Adrenal gland (tissue), 9 donors: ENCODE measurements at regions not wholly inside any gene's neighbourhood (a gene's known extent, or its start where the extent isn't known, plus 50 kb on each side); places are given as distances from the start of the nearest gene placed in this dataset.

Experiments
- DNase-seq, 7 donors: peaks; one replicate each; pipeline ENCODE4 v3.0.0-alpha.2; 2019 to 2020
- H3K27ac ChIP-seq, 5 donors: fragments of 200-600 bp; sonication (generic) in 4 of 5; 1 replicate in 3 of 5; 2 replicates in 2 of 5; pipeline versions ENCODE4 v1.5.1 to v1.8.0; 2016 to 2020; ENCODE audit warnings: mild to moderate bottlenecking in 1 of 5
- H3K27me3 ChIP-seq: fragments of 200-600 bp; 2 replicates; pipeline ENCODE4 v1.8.0; 2021
- H3K36me3 ChIP-seq, 2 donors: fragments of 200-600 bp; replicated peaks in 1 of 2; 1 replicate in 1 of 2; 2 replicates in 1 of 2; pipeline versions ENCODE4 v1.5.1 to v1.8.0; 2018 to 2022
- H3K4me1 ChIP-seq, 2 donors: fragments of 200-600 bp; replicated peaks in 1 of 2; 1 replicate in 1 of 2; 2 replicates in 1 of 2; pipeline versions ENCODE4 v1.5.1 to v1.8.0; 2018 to 2021
- H3K4me3 ChIP-seq, 4 donors: fragments of 200-600 bp; sonication (generic) in 3 of 4; one replicate each; pipeline ENCODE4 v1.5.1; 2016 to 2018
- H3K9me3 ChIP-seq, 3 donors: fragments of 200-600 bp; sonication (generic) in 1 of 3; replicated peaks in 1 of 3; 1 replicate in 2 of 3; 2 replicates in 1 of 3; pipeline versions ENCODE4 v1.5.1 to v1.8.0; 2016 to 2021
- CTCF ChIP-seq, 6 experiments: fragments of 450-650 bp in 4 of 6; fragments of 200-600 bp in 2 of 6; sonication (generic) in 1 of 6; IDR thresholded peaks; 1 replicate in 5 of 6; 2 replicates in 1 of 6; pipeline versions ENCODE4 v1.5.1 to v1.8.0; 2016 to 2021; ENCODE audit warnings: antibody characterized with exemption in 6 of 6, mild to moderate bottlenecking in 2 of 6, moderate library complexity in 1 of 6
- POLR2A ChIP-seq, 2 donors: fragments of 450-650 bp; IDR thresholded peaks; one replicate each; pipeline ENCODE4 v1.6.1; 2017; ENCODE audit warnings: antibody characterized with exemption in 2 of 2, mild to moderate bottlenecking in 2 of 2, moderate library complexity in 1 of 2
- WGBS, 4 donors: extraction: QIAGEN DNeasy Blood & Tissue Kit in 2 of 4; methylation state at CpG; one replicate each; pipeline versions ENCODE4 v1.1.5 to v1.1.7; 2013 to 2017; 5-methylcytosine and 5-hydroxymethylcytosine counted together
- intact Hi-C, 2 donors: fragments of 100-400 bp; cut with DNase I; formaldehyde crosslinking; loops; one replicate each; pipeline versions ENCODE4 v1.14.1 to v1.15.0; 2022 to 2023
- donor health status: healthy with polysubstance abuse.
- donor health status: Bipolar disorder and iron deficiency.
- donor health status: DM: yes; HTN: yes; CAD: no.
- donor health status: DM: no; HTN: no; CAD: no.
- donor health status: DM: no; HTN: no; CAD: no.

GRCh38 chr10:9515922-9516321 lies 1461.4 kb downstream of the GATA3 start:
- WGBS, 4 donors = 56 to 65% (median 59%) methylated on average over 6 of the region's 6 CpGs
- H3K4me1 ChIP-seq = no peaks in the 10 kb centered on the region
- no peak overlapping the region for H3K4me3 ChIP-seq
- no peaks in the 10 kb centered on the region for H3K9me3 ChIP-seq
- no peak for TF ChIP-seq CTCF (IDR thresholded peaks at IDR 0.05)
- intact Hi-C loops = no loop called here
- no peaks in the 10 kb centered on the region for H3K36me3 ChIP-seq
- no peak overlapping the region for H3K27ac ChIP-seq
- DNase-seq = no peak
- no peaks in the 10 kb centered on the region for H3K27me3 ChIP-seq

GRCh38 chr10:9535744-9536143 lies 1481.3 kb downstream of the GATA3 start:
- Histone ChIP-seq H3K9me3 (peaks cover 0 to 4% (median 0%) of the 10 kb centered on the region in 3 donors), H3K36me3 (no peaks in the 10 kb centered on the region), H3K4me1 (no peaks in the 10 kb centered on the region), H3K4me3 (no peak overlapping the region), H3K27me3 (no peaks in the 10 kb centered on the region), H3K27ac (no peak overlapping the region)
- 88 to 91% (median 89%) methylated on average over 4 of the region's 4 CpGs for WGBS, 4 donors
- TF ChIP-seq POLR2A (IDR thresholded peaks at IDR 0.05) (no peak), CTCF (IDR thresholded peaks at IDR 0.05) (no peak)
- intact Hi-C loops = no loop called here
- no peak for DNase-seq

GRCh38 chr10:9545073-9545472 lies 1472.6 kb upstream of the CELF2 start:
- Histone ChIP-seq H3K4me1 (no peaks in the 10 kb centered on the region), H3K27me3 (no peaks in the 10 kb centered on the region), H3K27ac (no peak overlapping the region), H3K36me3 (no peaks in the 10 kb centered on the region), H3K4me3 (no peak overlapping the region), H3K9me3 (peaks cover 0 to 2% (median 0%) of the 10 kb centered on the region in 3 donors)
- intact Hi-C loops = no loop called here
- WGBS, 4 donors = 36 to 45% (median 41%) methylated on average over 2 of the region's 2 CpGs
- DNase-seq = no peak
- TF ChIP-seq POLR2A (IDR thresholded peaks at IDR 0.05) (no peak), CTCF (IDR thresholded peaks at IDR 0.05) (no peak)

GRCh38 chr10:9547936-9548904 lies 1469.5 kb upstream of the CELF2 start:
- intact Hi-C loops = no loop called here
- no peak for TF ChIP-seq POLR2A (IDR thresholded peaks at IDR 0.05)
- TF ChIP-seq CTCF (IDR thresholded peaks at IDR 0.05) = no peak
- Histone ChIP-seq H3K9me3 (peaks cover 0 to 2% (median 0%) of the 10 kb centered on the region in 3 donors), H3K4me1 (no peaks in the 10 kb centered on the region), H3K4me3 (no peak overlapping the region), H3K27ac (no peak overlapping the region), H3K36me3 (no peaks in the 10 kb centered on the region), H3K27me3 (no peaks in the 10 kb centered on the region)
- 51 to 53% (median 51%) methylated on average over 3 of the region's 3 CpGs for WGBS, 4 donors
- no peak for DNase-seq
